GM12892 (cell line): ENCODE measurements at regions not wholly inside any gene's neighbourhood (a gene's known extent, or its start where the extent isn't known, plus 50 kb on each side); places are given as distances from the start of the nearest gene placed in this dataset.

ENCODE experiments used
- POLR2A ChIP-seq: IDR thresholded peaks from 2 replicates; pipeline ENCODE4 v1.6.1; 2011; ENCODE audit warnings: low read depth, low read length, control low read depth
- POLR2AphosphoS5 ChIP-seq: IDR thresholded peaks from 2 replicates; pipeline ENCODE4 v1.6.1; 2011; ENCODE audit warnings: low read depth, low read length, control low read depth

DNA sequence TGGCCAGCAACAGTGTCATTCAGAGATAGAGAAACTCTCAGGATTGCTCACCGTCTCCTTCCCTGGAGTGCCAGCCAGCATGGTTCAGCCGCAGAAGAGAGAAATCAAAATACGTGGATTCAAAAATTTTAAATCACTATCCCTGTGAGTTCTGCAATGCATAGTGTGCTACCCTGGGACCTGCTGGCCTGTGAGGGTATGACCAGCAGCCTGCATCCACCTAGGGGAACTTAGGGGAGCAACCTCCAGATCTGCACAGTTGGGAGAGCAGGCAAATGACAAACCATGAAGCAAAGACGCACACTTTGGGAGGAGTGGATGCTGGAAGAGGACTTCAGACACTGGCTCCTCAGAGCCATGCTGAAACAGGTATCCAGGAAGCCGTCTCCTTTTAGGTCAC lies 639.3 kb downstream of the TNS3 start:
- no peak for TF ChIP-seq POLR2AphosphoS5
- no peak for TF ChIP-seq POLR2A
